GM18499 (cell line): ENCODE measurements at regions not wholly inside any gene's neighbourhood (a gene's known extent, or its start where the extent isn't known, plus 50 kb on each side); places are given as distances from the start of the nearest gene placed in this dataset.

Source experiments
- ATAC-seq: cut with Tn5 transposase; IDR thresholded peaks from one replicate; pipeline ENCODE4 v1.9.1; 2021; ENCODE audit warnings: moderate number of reproducible peaks; ENCODE audit not compliant: insufficient read depth, unreplicated experiment

- no peak for ATAC-seq
Measured at GRCh38 chr11:115678942-115679341, 174.7 kb upstream of the CADM1 start.

DNA sequence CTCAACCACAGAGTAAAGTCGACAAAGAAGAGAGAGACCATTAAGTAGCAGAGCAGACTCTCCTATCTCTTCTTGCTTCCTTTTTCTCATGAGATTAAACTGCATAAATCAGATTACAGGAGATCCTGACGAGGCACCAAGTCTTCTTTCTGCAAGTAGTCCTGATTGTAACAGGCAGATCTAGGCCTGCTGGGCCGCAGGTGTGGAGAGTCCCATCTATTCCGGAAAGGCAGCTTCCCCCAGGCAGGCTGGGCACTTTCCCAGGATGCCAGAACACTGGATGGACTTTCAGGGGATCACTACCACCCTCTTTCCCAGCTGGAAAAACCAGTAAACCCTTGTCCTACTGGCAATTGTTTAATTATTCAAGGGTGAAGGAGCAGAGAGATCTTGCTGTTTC lies 173.0 kb upstream of the CADM1 start:
- ATAC-seq, result no peak

DNA sequence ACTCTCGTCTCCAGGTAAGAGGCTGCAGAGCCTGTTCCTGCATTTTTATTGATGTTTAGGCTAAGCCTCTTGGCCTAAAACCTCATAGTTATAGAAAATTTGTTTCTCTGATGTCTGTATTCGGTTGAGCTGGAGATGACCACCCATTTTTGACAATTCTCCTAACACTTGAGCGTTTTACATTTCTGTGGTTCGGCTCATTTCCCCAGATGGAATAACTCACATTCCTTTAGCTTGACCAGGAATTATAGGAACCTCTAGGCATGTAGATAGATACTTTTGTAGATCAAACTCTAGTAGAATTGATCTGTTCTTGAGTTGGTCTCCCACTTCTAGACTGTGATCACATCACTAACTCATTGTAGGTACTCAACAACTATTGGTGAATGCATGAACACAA lies 172.6 kb upstream of the CADM1 start:
- ATAC-seq, result no peak

GRCh38 chr11:115676206-115676605 lies 172.0 kb upstream of the CADM1 start:
- no peak for ATAC-seq

GRCh38 chr11:115674937-115675544 lies 170.8 kb upstream of the CADM1 start:
- ATAC-seq, result no peak

DNA sequence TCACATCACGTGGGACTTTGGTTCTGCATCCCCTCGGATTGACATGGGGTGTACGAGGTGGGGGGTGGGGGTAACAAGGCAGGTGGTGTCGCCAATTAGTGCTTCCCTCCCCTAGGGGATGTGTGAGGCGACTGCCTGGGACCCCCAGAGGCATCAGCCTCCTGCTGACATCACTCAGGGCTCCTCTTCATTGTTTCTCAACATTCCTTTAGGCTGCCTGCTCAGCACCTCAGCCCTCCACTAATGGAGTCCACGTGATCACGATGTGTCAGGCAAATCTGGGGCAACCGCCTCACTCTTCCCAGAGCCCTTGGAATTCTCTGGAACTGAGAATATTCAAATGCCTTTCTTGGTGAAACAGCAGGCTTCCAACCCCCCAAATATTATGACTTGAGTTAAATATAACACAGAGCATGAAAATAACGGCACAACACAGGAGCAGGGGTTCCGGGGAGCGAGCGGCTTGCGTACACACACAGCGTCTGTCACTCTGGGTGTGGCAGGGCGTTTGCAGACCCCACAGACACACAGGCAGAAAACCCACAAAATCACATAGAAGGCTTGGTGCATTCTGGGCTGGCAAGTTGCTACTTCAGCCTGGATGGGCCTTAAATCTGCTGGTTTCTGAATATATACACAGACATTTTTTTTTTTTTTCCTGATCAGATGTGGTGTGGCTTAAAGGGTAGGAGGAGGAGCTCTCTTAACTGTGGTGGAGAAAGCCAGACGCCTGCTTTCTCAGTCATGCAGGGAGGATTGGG lies 170.1 kb upstream of the CADM1 start:
- no peak for ATAC-seq

DNA sequence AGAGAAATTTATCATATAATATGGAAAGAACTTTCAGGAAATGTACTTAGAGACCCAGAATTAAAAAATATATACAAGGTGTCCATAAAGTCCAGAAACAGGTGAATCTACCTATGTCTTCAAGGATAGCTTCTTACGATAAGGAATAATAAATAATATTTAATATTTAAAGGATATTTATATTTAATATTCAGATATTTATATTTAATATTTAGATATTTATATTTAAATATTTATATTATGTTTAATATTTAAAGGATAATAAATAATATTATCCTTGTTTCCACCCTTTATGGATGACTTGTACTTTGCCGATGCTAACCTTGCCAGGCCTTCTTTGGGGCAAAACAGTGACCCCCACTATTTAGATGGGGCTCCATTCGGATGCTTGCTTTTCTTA lies 169.5 kb upstream of the CADM1 start:
- ATAC-seq, result no peak

GRCh38 chr11:115672999-115673411 lies 168.8 kb upstream of the CADM1 start:
- ATAC-seq, result no peak

DNA sequence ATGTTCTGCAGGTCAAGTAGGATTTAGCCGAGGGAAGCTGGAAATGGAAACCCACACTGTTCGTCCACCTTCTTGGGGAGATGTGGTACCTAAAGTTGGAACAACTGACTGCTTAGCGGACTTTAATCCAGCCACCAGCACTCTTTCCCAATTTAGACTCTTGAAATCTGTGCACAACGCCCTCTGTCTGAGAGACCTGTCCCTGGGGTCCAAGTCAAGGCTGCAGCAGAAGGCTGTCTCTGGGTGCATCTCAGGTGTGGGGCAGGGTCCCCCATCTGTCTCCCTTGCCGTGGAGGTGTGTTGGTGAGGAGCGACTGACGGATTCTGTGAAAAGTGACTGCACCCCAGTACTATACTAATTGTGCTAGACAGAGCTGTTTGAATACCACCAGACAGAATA lies 168.2 kb upstream of the CADM1 start:
- no peak for ATAC-seq

DNA sequence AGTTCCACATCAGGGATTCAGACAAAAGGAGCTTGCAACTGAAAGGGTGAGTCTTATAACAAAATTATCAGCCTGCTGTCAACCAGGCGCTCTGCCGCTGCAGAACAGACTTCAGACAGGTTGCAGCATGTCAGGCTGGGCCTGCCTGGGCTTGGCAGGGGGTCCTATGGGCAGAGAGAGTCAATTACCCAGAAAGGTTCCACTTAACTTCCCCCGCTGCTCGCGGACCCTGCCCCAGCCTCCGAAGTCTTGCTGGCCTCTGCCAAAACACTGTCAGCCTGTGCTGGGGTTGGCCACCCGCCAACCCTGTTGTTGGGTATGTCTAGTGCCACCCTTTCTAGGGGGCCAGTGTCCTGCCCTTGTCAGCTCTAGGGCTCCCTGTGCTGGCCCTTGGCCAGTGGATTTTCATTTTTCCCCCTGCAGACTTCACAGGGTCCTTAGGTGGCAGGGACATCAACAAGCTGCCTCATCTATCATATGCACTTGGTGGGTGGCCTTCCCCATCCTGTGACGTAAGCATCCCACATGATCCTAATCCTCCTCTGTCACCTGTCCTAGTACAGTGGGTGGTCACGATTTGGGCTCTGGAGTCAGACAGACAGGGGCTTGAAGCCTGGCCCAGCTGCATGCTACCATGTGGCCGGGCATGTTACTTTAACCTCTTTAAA lies 166.5 kb upstream of the CADM1 start:
- no peak for ATAC-seq

- no peak for ATAC-seq
Measured at GRCh38 chr11:115665958-115666357, 161.7 kb upstream of the CADM1 start.

DNA sequence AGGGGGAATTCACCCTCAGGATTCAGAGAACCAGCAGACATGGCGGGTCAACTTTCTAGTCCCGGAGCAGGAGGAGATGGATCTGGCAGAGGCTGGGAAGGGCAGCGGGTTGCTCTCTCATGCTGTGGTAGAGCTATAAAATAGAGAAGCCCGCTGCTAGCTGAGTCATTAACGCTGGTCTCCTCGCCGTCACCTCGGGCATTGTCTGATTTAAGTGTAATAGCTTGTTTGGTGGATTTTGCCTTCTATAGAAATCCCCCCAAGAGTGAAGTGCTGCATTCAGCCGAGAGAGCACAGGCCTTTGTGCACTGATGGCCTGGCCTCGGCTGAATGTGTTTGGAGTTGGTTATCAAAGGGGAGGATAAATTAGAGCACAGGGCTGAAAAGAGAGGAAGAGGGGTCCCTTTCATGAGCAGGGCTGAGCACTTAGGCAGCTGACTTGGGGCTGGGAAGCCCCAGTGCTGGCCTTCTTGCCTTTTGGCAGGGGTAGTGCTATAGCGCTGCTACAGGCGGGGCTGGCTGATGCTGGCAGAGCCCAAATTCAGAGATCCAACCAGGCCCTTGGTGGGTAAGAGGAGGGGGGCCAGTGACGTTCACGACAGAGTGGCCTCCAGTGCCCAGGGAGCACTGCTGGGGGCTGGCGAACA lies 161.1 kb upstream of the CADM1 start:
- ATAC-seq, result no peak

DNA sequence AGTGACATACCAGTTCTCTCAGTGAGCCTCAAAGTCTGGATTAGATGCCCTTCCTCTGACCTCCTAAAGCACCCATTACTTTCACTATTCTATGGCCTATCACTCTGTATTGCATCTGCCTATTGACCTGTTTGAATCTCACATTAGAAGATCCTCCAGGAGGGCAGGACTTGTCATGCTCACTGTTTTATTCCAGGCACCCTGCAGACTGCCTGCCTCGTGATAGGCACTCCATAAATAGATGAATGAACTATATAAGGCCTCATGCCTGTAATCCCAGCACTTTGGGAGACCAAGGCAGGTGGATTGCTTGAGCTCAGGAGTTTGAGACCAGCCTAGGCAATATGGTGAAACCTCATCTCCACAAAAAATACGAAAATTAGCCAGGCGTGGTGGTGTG lies 160.1 kb upstream of the CADM1 start:
- no peak for ATAC-seq

- ATAC-seq, result no peak
Measured at GRCh38 chr11:115663790-115664189, 159.6 kb upstream of the CADM1 start.

GRCh38 chr11:115660030-115660805 lies 156.0 kb upstream of the CADM1 start:
- ATAC-seq, result no peak

- no peak for ATAC-seq
Measured at GRCh38 chr11:115659061-115659963, 155.1 kb upstream of the CADM1 start.

- ATAC-seq, result no peak
Measured at GRCh38 chr11:115657586-115657985, 153.4 kb upstream of the CADM1 start.

DNA sequence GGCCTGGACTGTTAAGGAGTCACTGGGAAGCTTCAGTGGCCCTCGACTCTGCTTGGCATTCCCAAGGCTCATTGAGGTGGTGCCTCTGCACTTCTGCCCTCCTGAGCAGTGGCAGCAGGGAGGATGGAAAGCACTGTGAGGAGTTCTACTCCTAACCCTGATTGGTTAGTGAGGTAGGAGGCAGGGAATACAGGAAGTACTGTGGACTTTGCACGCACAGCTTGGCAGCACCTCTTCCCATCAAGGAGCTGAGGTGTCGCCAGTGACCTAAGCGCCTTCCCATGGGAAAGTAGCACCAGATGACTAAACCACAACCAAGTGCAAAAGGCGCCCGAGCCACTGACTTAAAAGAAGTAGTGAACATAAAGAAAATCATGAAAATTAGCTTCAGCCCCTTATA lies 152.5 kb upstream of the CADM1 start:
- ATAC-seq, result no peak

- no peak for ATAC-seq
Measured at GRCh38 chr11:115656041-115656440, 151.8 kb upstream of the CADM1 start.
